ENCODE measurements at regions not wholly inside any gene's neighbourhood (a gene's known extent, or its start where the extent isn't known, plus 50 kb on each side); places are given as distances from the start of the nearest gene placed in this dataset.

DNA sequence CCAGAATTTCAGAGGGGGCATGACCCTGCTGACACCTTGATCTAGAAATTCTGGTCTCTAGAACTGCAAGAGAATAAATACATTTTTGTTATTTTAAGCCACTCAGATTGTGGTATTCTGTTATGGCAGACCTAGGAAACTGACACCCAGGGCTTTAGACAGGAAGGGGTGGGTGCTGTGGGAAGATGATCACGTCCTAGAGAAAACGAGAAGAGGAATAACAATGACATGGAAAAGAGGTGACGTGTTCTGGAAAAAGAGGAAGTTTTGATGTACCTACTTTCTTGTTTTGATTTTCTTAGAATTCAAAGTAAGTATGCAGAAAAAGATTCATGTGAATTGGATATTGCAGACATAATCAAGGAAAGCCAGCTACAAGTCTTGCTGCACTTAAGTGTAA is 232.9 kb upstream of the RUNX1 start:
- Histone ChIP-seq H3K4me3 (ENCODE audit: low read length) (no peak overlapping the region), H3K36me3 (ENCODE audit: control insufficient read depth, low read length) (no peaks in the 10 kb centered on the region), H3K27me3 (ENCODE audit: control insufficient read depth, low read length) (no peaks in the 10 kb centered on the region), H3K9me3 (ENCODE audit: control insufficient read depth, insufficient read depth, low read length) (no peaks in the 10 kb centered on the region), H3K4me1 (ENCODE audit: control insufficient read depth, low read length) (peaks cover 5% of the 10 kb centered on the region), H3K9me2 (replicated peaks; ENCODE audit: control insufficient read depth, low read length) (no peaks in the 10 kb centered on the region), H3K4me2 (ENCODE audit: low read length) (no peak overlapping the region), H4K20me1 (ENCODE audit: control insufficient read depth, insufficient read depth, low read depth, low read length) (no peaks in the 10 kb centered on the region), H3F3A (ENCODE audit: control insufficient read depth, insufficient read depth) (no peaks in the 10 kb centered on the region), H3K27ac (ENCODE audit: low read depth, low read length) (no peak overlapping the region), H3K79me2 (ENCODE audit: control insufficient read depth, low read length) (no peaks in the 10 kb centered on the region)
- TF ChIP-seq, protein P1, sequence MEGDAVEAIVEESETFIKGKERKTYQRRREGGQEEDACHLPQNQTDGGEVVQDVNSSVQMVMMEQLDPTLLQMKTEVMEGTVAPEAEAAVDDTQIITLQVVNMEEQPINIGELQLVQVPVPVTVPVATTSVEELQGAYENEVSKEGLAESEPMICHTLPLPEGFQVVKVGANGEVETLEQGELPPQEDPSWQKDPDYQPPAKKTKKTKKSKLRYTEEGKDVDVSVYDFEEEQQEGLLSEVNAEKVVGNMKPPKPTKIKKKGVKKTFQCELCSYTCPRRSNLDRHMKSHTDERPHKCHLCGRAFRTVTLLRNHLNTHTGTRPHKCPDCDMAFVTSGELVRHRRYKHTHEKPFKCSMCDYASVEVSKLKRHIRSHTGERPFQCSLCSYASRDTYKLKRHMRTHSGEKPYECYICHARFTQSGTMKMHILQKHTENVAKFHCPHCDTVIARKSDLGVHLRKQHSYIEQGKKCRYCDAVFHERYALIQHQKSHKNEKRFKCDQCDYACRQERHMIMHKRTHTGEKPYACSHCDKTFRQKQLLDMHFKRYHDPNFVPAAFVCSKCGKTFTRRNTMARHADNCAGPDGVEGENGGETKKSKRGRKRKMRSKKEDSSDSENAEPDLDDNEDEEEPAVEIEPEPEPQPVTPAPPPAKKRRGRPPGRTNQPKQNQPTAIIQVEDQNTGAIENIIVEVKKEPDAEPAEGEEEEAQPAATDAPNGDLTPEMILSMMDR (IDR thresholded peaks at IDR 0.05; ENCODE audit: low read depth, low read length, poor library complexity, severe bottlenecking): no peak

DNA sequence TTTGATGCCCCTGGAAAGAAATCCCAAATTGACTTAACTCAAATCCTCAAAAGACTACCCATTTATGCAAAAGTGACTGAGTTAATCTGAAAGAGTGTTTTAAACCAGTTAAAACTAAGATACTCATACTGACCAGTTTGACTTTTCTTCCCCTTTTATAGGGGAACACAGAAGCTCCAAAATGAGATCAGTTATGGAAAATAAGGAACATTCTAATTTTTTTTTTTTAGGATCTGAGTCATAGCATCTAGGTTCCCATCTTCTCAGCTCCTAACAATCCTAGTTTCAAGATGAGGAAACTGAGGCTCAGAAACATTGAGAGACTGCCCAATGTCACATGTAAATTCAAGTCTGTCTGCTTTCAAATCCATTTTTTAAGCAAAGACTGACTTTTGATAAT is 231.1 kb upstream of the RUNX1 start:
- Histone ChIP-seq H3K4me1 (ENCODE audit: control insufficient read depth, low read length) (peaks cover 5% of the 10 kb centered on the region), H3K9me3 (ENCODE audit: control insufficient read depth, insufficient read depth, low read length) (no peaks in the 10 kb centered on the region), H3K4me3 (ENCODE audit: low read length) (no peak overlapping the region), H3F3A (ENCODE audit: control insufficient read depth, insufficient read depth) (no peaks in the 10 kb centered on the region), H3K27me3 (ENCODE audit: control insufficient read depth, low read length) (no peaks in the 10 kb centered on the region), H3K4me2 (ENCODE audit: low read length) (no peak overlapping the region), H4K20me1 (ENCODE audit: control insufficient read depth, insufficient read depth, low read depth, low read length) (no peaks in the 10 kb centered on the region), H3K36me3 (ENCODE audit: control insufficient read depth, low read length) (no peaks in the 10 kb centered on the region), H3K27ac (ENCODE audit: low read depth, low read length) (no peak overlapping the region), H3K79me2 (ENCODE audit: control insufficient read depth, low read length) (no peaks in the 10 kb centered on the region), H3K9me2 (replicated peaks; ENCODE audit: control insufficient read depth, low read length) (no peaks in the 10 kb centered on the region)
- TF ChIP-seq, protein P1 (IDR thresholded peaks at IDR 0.05; ENCODE audit: low read depth, low read length, poor library complexity, severe bottlenecking): no peak
- TF ChIP-seq EZH2phosphoT487 (IDR thresholded peaks at IDR 0.05; ENCODE audit: borderline replicate concordance, low read length): no peak

GRCh38 chr21:35275776-35276175 is 226.7 kb upstream of the RUNX1 start:
- Histone ChIP-seq H3K9me3 (ENCODE audit: control insufficient read depth, insufficient read depth, low read length) (no peaks in the 10 kb centered on the region), H3K4me3 (ENCODE audit: low read length) (no peak overlapping the region), H3K36me3 (ENCODE audit: control insufficient read depth, low read length) (no peaks in the 10 kb centered on the region), H4K20me1 (ENCODE audit: control insufficient read depth, insufficient read depth, low read depth, low read length) (no peaks in the 10 kb centered on the region), H3K4me2 (ENCODE audit: low read length) (no peak overlapping the region), H3K27me3 (ENCODE audit: control insufficient read depth, low read length) (no peaks in the 10 kb centered on the region), H3K4me1 (ENCODE audit: control insufficient read depth, low read length) (no peaks in the 10 kb centered on the region), H3K79me2 (ENCODE audit: control insufficient read depth, low read length) (no peaks in the 10 kb centered on the region), H3K9me2 (replicated peaks; ENCODE audit: control insufficient read depth, low read length) (no peaks in the 10 kb centered on the region), H3F3A (ENCODE audit: control insufficient read depth, insufficient read depth) (no peaks in the 10 kb centered on the region), H3K27ac (ENCODE audit: low read depth, low read length) (no peak overlapping the region)
- no peak for TF ChIP-seq EZH2phosphoT487 (IDR thresholded peaks at IDR 0.05; ENCODE audit: borderline replicate concordance, low read length)
- TF ChIP-seq, protein P1 (IDR thresholded peaks at IDR 0.05; ENCODE audit: low read depth, low read length, poor library complexity, severe bottlenecking): no peak

DNA sequence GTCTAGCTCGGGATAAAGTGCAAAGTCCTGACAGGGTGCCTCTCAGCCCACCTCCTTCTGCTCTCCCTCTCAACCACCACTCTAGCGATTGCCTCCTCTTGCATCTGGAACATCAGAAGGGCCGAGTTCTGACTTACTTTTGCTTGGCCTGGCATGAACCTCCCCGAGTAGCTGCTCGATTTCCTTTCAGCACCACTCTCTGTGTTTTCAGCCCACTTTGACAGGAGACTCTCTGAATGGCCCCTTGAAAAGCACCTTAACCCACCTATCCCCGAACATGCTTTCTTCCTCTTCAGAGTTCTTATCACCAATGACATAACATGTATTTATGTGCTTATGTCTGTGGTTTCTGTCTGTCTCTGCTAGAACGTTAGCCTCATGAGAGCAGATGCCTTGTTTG is 225.8 kb upstream of the RUNX1 start:
- Histone ChIP-seq H3K4me3 (ENCODE audit: low read length) (no peak overlapping the region), H3K36me3 (ENCODE audit: control insufficient read depth, low read length) (no peaks in the 10 kb centered on the region), H3K9me3 (ENCODE audit: control insufficient read depth, insufficient read depth, low read length) (no peaks in the 10 kb centered on the region), H3K27ac (ENCODE audit: low read depth, low read length) (no peak overlapping the region), H3F3A (ENCODE audit: control insufficient read depth, insufficient read depth) (no peaks in the 10 kb centered on the region), H3K27me3 (ENCODE audit: control insufficient read depth, low read length) (no peaks in the 10 kb centered on the region), H3K4me1 (ENCODE audit: control insufficient read depth, low read length) (no peaks in the 10 kb centered on the region), H3K4me2 (ENCODE audit: low read length) (no peak overlapping the region), H3K79me2 (ENCODE audit: control insufficient read depth, low read length) (no peaks in the 10 kb centered on the region), H3K9me2 (replicated peaks; ENCODE audit: control insufficient read depth, low read length) (no peaks in the 10 kb centered on the region), H4K20me1 (ENCODE audit: control insufficient read depth, insufficient read depth, low read depth, low read length) (no peaks in the 10 kb centered on the region)
- TF ChIP-seq EZH2phosphoT487 (IDR thresholded peaks at IDR 0.05; ENCODE audit: borderline replicate concordance, low read length): no peak
- TF ChIP-seq, protein P1 (IDR thresholded peaks at IDR 0.05; ENCODE audit: low read depth, low read length, poor library complexity, severe bottlenecking): no peak

Measured in DOHH2 (cell line).